ENCODE measurements at regions not wholly inside any gene's neighbourhood (a gene's known extent, or its start where the extent isn't known, plus 50 kb on each side); places are given as distances from the start of the nearest gene placed in this dataset.

DNA sequence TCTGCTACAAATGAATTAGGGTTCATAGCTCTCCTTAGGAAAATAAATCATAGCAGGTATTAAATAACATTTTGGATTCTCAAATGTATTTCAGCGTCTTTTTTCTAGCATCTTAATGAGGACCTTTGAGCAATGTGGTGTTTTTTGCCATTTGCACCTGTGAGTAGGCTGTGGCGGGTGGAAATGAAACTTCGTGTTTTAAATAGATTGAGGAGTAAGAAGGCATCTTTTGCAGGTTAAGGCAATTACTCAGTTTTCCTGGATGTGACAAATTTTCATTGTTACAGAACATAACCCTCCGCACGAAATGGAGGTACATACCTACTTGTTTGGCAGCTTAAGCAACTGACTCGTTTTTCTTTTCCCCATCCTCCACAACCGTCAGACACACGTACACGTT lies 708.9 kb upstream of the NRSN1 start:
- no peak overlapping the region for H3K27ac ChIP-seq
- no peak for TF ChIP-seq ZFX (IDR thresholded peaks at IDR 0.05)
- TF ChIP-seq, protein P1, sequence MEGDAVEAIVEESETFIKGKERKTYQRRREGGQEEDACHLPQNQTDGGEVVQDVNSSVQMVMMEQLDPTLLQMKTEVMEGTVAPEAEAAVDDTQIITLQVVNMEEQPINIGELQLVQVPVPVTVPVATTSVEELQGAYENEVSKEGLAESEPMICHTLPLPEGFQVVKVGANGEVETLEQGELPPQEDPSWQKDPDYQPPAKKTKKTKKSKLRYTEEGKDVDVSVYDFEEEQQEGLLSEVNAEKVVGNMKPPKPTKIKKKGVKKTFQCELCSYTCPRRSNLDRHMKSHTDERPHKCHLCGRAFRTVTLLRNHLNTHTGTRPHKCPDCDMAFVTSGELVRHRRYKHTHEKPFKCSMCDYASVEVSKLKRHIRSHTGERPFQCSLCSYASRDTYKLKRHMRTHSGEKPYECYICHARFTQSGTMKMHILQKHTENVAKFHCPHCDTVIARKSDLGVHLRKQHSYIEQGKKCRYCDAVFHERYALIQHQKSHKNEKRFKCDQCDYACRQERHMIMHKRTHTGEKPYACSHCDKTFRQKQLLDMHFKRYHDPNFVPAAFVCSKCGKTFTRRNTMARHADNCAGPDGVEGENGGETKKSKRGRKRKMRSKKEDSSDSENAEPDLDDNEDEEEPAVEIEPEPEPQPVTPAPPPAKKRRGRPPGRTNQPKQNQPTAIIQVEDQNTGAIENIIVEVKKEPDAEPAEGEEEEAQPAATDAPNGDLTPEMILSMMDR (conservative IDR thresholded peaks at IDR 0.05), result no peak

DNA sequence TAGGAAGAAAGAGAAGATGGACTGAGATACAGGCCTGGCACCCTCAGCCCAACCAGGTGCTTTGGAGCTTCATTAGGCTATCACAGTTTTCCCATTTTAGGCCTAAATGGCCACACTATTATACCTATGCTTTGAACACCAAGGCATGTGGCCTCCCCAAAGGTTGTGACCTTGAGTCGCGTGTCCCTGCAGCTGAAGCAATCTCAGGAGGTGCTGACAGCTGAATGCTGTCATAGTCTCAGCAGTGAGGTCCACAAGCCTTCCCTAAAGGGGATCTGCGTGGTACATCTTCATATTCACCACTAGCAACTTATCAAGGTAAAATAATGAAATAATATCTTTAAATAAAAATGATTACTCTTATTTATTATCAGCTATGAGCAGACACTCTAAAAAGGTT lies 707.9 kb upstream of the NRSN1 start:
- TF ChIP-seq, protein P1 (conservative IDR thresholded peaks at IDR 0.05), result no peak
- TF ChIP-seq ZFX (IDR thresholded peaks at IDR 0.05), result no peak
- H3K27ac ChIP-seq, result no peak overlapping the region

DNA sequence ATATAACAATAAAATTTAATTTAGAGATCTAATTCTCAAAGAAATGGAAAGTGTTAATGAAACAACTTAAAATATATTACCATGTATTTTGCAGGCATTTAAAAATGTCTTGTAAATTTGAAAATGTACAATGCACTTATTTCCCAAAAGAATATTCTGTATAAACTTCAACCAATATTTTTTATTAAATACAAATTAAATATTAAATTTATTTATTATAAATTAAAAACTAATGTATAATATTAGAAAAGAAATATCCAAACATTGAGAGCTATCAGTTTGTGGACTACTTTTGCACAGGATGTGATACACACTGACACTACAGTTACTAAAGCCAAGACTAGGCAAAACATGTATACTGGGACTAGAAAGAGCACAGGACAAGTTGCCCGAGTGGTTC lies 707.0 kb upstream of the NRSN1 start:
- TF ChIP-seq ZFX (IDR thresholded peaks at IDR 0.05), result no peak
- TF ChIP-seq, protein P1 (conservative IDR thresholded peaks at IDR 0.05), result no peak
- no peak overlapping the region for H3K27ac ChIP-seq

DNA sequence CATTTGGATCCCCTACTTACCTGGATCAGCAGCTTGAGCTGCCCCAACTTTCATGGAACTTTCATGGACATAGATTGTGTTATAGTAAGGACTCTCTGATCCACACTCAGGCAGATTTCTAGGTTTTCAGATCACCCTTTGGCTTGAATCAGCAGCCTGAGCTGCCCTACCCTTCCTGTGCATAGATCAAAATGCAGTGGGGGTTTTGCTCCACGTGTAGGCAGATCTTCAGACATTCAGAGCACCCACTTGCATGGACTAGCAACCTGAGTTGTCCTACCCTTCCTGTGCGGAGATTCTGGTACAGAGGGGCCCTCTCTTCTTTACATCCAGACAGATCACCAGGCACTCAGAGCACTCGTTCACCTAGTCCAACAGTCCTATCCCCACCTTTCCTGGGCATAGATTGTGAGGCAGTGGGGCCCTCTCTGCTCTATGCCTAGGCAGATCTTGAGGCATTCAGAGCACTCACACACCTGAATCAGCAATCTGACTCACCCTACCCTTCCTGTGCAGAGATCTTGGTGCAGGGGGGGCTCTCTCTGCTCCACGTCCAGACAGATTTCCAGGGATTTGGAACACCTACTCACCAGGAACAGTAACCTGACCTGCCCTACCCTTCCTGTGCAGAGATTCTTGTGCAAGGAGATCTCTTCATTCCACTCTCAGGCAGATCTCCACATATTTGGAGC lies 705.2 kb upstream of the NRSN1 start:
- TF ChIP-seq, protein P1 (conservative IDR thresholded peaks at IDR 0.05), result no peak
- no peak for TF ChIP-seq ZFX (IDR thresholded peaks at IDR 0.05)
- no peak overlapping the region for H3K27ac ChIP-seq

DNA sequence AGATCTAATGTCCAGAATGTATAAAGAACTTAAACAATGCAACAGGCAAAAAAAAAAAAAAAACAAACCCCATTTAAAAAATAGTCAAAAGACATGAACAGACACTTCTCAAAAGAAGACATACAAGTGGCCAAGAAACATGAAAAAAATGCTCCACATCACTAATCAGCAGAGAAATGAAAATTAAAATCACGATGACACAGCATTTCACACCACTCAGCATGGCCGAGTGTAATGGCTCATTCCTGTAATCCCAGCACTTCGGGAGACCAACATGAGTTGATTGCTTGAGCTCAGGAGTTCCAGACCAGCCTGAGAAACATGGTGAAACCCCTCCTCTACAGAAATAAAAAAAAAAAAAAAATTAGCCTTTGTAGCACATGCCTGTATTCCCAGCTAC lies 701.4 kb upstream of the NRSN1 start:
- no peak for TF ChIP-seq ZFX (IDR thresholded peaks at IDR 0.05)
- TF ChIP-seq, protein P1 (conservative IDR thresholded peaks at IDR 0.05), result no peak
- H3K27ac ChIP-seq, result no peak overlapping the region

DNA sequence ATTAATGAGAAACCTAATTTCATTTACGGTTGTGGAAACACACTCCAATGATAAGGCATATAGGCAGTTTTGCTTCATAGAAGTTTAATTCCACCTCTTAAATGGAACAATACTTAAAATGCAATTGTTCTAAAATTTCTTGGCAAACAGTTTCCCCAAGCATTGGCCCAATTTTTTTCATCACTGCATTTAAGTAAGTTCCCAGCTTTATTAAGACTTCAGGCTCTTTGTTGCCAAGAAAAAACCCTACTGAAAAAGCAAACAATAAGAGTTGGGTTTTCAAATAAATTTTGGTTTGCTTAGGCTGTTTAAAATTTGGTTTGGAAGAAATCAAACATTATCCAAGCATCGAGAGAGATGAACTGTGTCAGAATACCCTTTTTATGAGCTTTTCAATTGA lies 690.9 kb upstream of the NRSN1 start:
- no peak for TF ChIP-seq ZFX (IDR thresholded peaks at IDR 0.05)
- TF ChIP-seq, protein P1 (conservative IDR thresholded peaks at IDR 0.05), result no peak
- no peak overlapping the region for H3K27ac ChIP-seq

DNA sequence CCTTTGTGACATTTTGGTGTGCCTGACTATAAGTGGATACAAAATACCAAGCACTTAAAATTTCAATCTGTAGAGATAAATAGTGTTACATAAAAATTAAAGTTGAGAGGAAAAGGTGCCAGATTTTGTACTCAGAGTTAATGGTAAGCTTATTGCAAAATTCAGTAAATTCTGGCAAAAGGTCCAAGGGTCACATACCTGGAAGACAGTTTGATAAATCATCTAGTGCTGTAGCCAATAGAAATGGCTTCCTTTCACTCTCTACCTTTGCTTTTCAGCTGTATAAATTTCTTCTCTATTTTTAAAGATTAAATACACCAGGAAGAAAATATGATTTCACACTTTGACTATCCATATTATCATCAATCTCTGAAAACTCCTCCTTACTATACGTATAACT lies 690.2 kb upstream of the NRSN1 start:
- no peak for TF ChIP-seq ZFX (IDR thresholded peaks at IDR 0.05)
- TF ChIP-seq, protein P1 (conservative IDR thresholded peaks at IDR 0.05), result no peak
- H3K27ac ChIP-seq, result no peak overlapping the region
